HG02852 (cell line): ENCODE measurements at regions not wholly inside any gene's neighbourhood (a gene's known extent, or its start where the extent isn't known, plus 50 kb on each side); places are given as distances from the start of the nearest gene placed in this dataset.
"Not testable (repeated sequence)": the region's sequence is repeated elsewhere in the genome, so short reads cannot be mapped to it uniquely, and the experiment has no call there.

Source experiments
- ATAC-seq: cut with Tn5 transposase; IDR thresholded peaks from one replicate; pipeline ENCODE4 v1.9.1; 2021; ENCODE audit warnings: mild to moderate bottlenecking, moderate library complexity; ENCODE audit not compliant: unreplicated experiment

- no peak for ATAC-seq
Observed at GRCh38 chr16:86351041-86351784, 159.1 kb upstream of the FOXF1 start.

- not testable (repeated sequence) for ATAC-seq
Observed at GRCh38 chr16:86351785-86352139, 158.6 kb upstream of the FOXF1 start.

- ATAC-seq, result no peak
Observed at GRCh38 chr16:86353148-86353547, 157.2 kb upstream of the FOXF1 start.

- no peak for ATAC-seq
Observed at GRCh38 chr16:86353948-86354347, 156.4 kb upstream of the FOXF1 start.

GRCh38 chr16:86354641-86355513 lies 155.4 kb upstream of the FOXF1 start:
- ATAC-seq, result no peak

GRCh38 chr16:86355531-86355930 lies 154.8 kb upstream of the FOXF1 start:
- ATAC-seq, result no peak

- ATAC-seq, result no peak
Observed at GRCh38 chr16:86355951-86356350, 154.4 kb upstream of the FOXF1 start.

- no peak for ATAC-seq
Observed at GRCh38 chr16:86356804-86357203, 153.5 kb upstream of the FOXF1 start.

- no peak for ATAC-seq
Observed at GRCh38 chr16:86357303-86357702, 153.0 kb upstream of the FOXF1 start.

GRCh38 chr16:86357950-86358349 lies 152.4 kb upstream of the FOXF1 start:
- no peak for ATAC-seq

GRCh38 chr16:86359571-86359970 lies 150.8 kb upstream of the FOXF1 start:
- ATAC-seq, result no peak

- ATAC-seq, result no peak
Observed at GRCh38 chr16:86362155-86362849, 148.0 kb upstream of the FOXF1 start.

- ATAC-seq, result no peak
Observed at GRCh38 chr16:86363057-86363490, 147.3 kb upstream of the FOXF1 start.

- no peak for ATAC-seq
Observed at GRCh38 chr16:86363836-86364618, 146.3 kb upstream of the FOXF1 start.

- ATAC-seq, result no peak
Observed at GRCh38 chr16:86364653-86365380, 145.5 kb upstream of the FOXF1 start.

GRCh38 chr16:86365513-86366273 lies 144.6 kb upstream of the FOXF1 start:
- ATAC-seq, result no peak

- no peak for ATAC-seq
Observed at GRCh38 chr16:86366481-86366880, 143.8 kb upstream of the FOXF1 start.

- ATAC-seq, result no peak
Observed at GRCh38 chr16:86367291-86368072, 142.8 kb upstream of the FOXF1 start.

- no peak for ATAC-seq
Observed at GRCh38 chr16:86368261-86368660, 142.1 kb upstream of the FOXF1 start.
